ENCODE measurements at regions not wholly inside any gene's neighbourhood (a gene's known extent, or its start where the extent isn't known, plus 50 kb on each side); places are given as distances from the start of the nearest gene placed in this dataset.

GRCh38 chr10:1935912-1936311, 198.6 kb upstream of the ADARB2 start:
- TF ChIP-seq CTCF (conservative IDR thresholded peaks at IDR 0.05; ENCODE audit: low read depth in 2 of 2) (no peak), POLR2AphosphoS5 (IDR thresholded peaks at IDR 0.05; ENCODE audit: low read depth) (no peak), EZH2phosphoT487 (IDR thresholded peaks at IDR 0.05; ENCODE audit: unreplicated experiment) (no peak), ETS1 (IDR thresholded peaks at IDR 0.05) (no peak), EZH2 (IDR thresholded peaks at IDR 0.05; ENCODE audit: low read depth, unreplicated experiment) (no peak), REST (IDR thresholded peaks at IDR 0.05; ENCODE audit: unreplicated experiment) (no peak), STAT1 (IDR thresholded peaks at IDR 0.05; ENCODE audit: unreplicated experiment) (no peak), JUNB (IDR thresholded peaks at IDR 0.05; ENCODE audit: unreplicated experiment) (no peak), NANOG (IDR thresholded peaks at IDR 0.05; ENCODE audit: borderline replicate concordance) (no peak), CREB1 (CRISPR knock-in tag; IDR thresholded peaks at IDR 0.05; ENCODE audit: low read depth) (no peak)
